GM23338 (cell line): ENCODE measurements at regions not wholly inside any gene's neighbourhood (a gene's known extent, or its start where the extent isn't known, plus 50 kb on each side); places are given as distances from the start of the nearest gene placed in this dataset.

Source experiments
- ATAC-seq: fragments of 200-7000 bp; cut with Tn5 transposase; 3 replicates; pipeline ENCODE4 v1.9.1; 2020
- DNase-seq: peaks from one replicate; pipeline ENCODE4 v3.0.0-alpha.2; 2015; ENCODE audit warnings: low spot score
- H2AFZ ChIP-seq: fragments of 200-600 bp; sonication (generic); 2 replicates; pipeline ENCODE4 v1.8.0; 2016; ENCODE audit warnings: antibody characterized with exemption, mild to moderate bottlenecking, moderate library complexity
- H3F3A ChIP-seq: fragments of 200-600 bp; sonication (generic); replicated peaks from 2 replicates; pipeline ENCODE4 v1.8.0; 2017; ENCODE audit warnings: antibody characterized with exemption, mixed run types, low read depth
- H3K27ac ChIP-seq: fragments of 200-600 bp; sonication (generic); 2 replicates; pipeline ENCODE4 v1.6.1; 2016; ENCODE audit warnings: low read depth
- H3K27me3 ChIP-seq: fragments of 200-600 bp; sonication (generic); 2 replicates; pipeline ENCODE4 v1.8.0; 2016; ENCODE audit warnings: mild to moderate bottlenecking, mixed run types, moderate library complexity; ENCODE audit not compliant: insufficient read depth
- H3K36me3 ChIP-seq: fragments of 200-600 bp; sonication (generic); 2 replicates; pipeline ENCODE4 v1.8.0; 2016; ENCODE audit warnings: mild to moderate bottlenecking; ENCODE audit not compliant: insufficient read depth
- H3K4me1 ChIP-seq: fragments of 200-600 bp; sonication (generic); 2 replicates; pipeline ENCODE4 v1.8.0; 2016; ENCODE audit warnings: mild to moderate bottlenecking, moderate library complexity; ENCODE audit not compliant: insufficient read depth
- H3K4me2 ChIP-seq: fragments of 200-600 bp; sonication (generic); 2 replicates; pipeline ENCODE4 v1.7.1; 2017; ENCODE audit warnings: mixed run types
- H3K4me3 ChIP-seq: fragments of 200-600 bp; sonication (generic); 2 replicates; pipeline ENCODE4 v1.6.1; 2016; ENCODE audit warnings: mixed run types
- H3K79me2 ChIP-seq: fragments of 200-600 bp; sonication (generic); replicated peaks from 2 replicates; pipeline ENCODE4 v1.8.0; 2017; ENCODE audit warnings: mild to moderate bottlenecking; ENCODE audit not compliant: insufficient read depth
- H3K9me2 ChIP-seq: fragments of 200-600 bp; sonication (generic); 2 replicates; pipeline ENCODE4 v1.8.0; 2017; ENCODE audit not compliant: insufficient read depth
- H4K20me1 ChIP-seq: fragments of 200-600 bp; sonication (generic); replicated peaks from 2 replicates; pipeline ENCODE4 v1.8.0; 2017; ENCODE audit warnings: mild to moderate bottlenecking; ENCODE audit not compliant: insufficient read depth
- H3K27ac Mint-ChIP-seq: 2 replicates; pipeline ENCODE4 v1.8.0; 2020; ENCODE audit warnings: inconsistent platforms, mild to moderate bottlenecking, moderate library complexity, mixed read lengths
- H3K27me3 Mint-ChIP-seq: 3 replicates; pipeline ENCODE4 v1.8.0; 2022; ENCODE audit warnings: low read depth, mild to moderate bottlenecking, moderate library complexity, mixed read lengths, inconsistent platforms; ENCODE audit not compliant: insufficient read depth, poor library complexity
- H3K36me3 Mint-ChIP-seq: 3 replicates; pipeline ENCODE4 v1.8.0; 2021; ENCODE audit warnings: low read depth, mild to moderate bottlenecking, inconsistent platforms, moderate library complexity, mixed read lengths
- H3K4me1 Mint-ChIP-seq: 3 replicates; pipeline ENCODE4 v1.8.0; 2020; ENCODE audit warnings: mild to moderate bottlenecking, inconsistent platforms, mixed read lengths
- H3K4me3 Mint-ChIP-seq: 3 replicates; pipeline ENCODE4 v1.8.0; 2021; ENCODE audit warnings: moderate library complexity, mild to moderate bottlenecking, inconsistent platforms, mixed read lengths
- H3K9me3 Mint-ChIP-seq: 3 replicates; pipeline ENCODE4 v1.8.0; 2020; ENCODE audit warnings: moderate library complexity, mild to moderate bottlenecking, inconsistent platforms, mixed read lengths
- CREB1 ChIP-seq: fragments of 250-450 bp; sonication (Bioruptor Pico); IDR thresholded peaks from 2 replicates; pipeline ENCODE4 v1.5.0; 2020; ENCODE audit warnings: low read depth, mild to moderate bottlenecking, moderate library complexity
- CTCF ChIP-seq, 2 experiments: fragments of 200-600 bp in 1 of 2; sonication (generic) in 1 of 2; conservative IDR thresholded peaks; 2 replicates each; pipeline versions ENCODE4 v1.5.1 to v1.6.1; 2016 to 2017; ENCODE audit warnings: antibody characterized with exemption in 2 of 2, low read depth in 2 of 2, mild to moderate bottlenecking in 2 of 2, moderate library complexity in 1 of 2
- ETS1 ChIP-seq: IDR thresholded peaks from 2 replicates; pipeline ENCODE4 v1.6.1; 2016; ENCODE audit warnings: antibody characterized with exemption
- EZH2 ChIP-seq: fragments of 200-600 bp; sonication (generic); IDR thresholded peaks from one replicate; pipeline ENCODE4 v1.8.0; 2017; ENCODE audit warnings: antibody characterized with exemption, mild to moderate bottlenecking, low read depth; ENCODE audit not compliant: unreplicated experiment
- EZH2phosphoT487 ChIP-seq: fragments of 200-600 bp; sonication (generic); IDR thresholded peaks from one replicate; pipeline ENCODE4 v1.8.1; 2018; ENCODE audit warnings: antibody characterized with exemption; ENCODE audit not compliant: unreplicated experiment
- JUNB ChIP-seq: IDR thresholded peaks from one replicate; pipeline ENCODE4 v1.6.1; 2016; ENCODE audit warnings: antibody characterized with exemption; ENCODE audit not compliant: unreplicated experiment
- POLR2AphosphoS5 ChIP-seq: IDR thresholded peaks from 2 replicates; pipeline ENCODE4 v1.6.1; 2016; ENCODE audit warnings: antibody characterized with exemption, low read depth
- REST ChIP-seq: IDR thresholded peaks from one replicate; pipeline ENCODE4 v1.6.1; 2018; ENCODE audit warnings: antibody characterized with exemption; ENCODE audit not compliant: unreplicated experiment
- STAT1 ChIP-seq: IDR thresholded peaks from one replicate; pipeline ENCODE4 v1.6.1; 2016; ENCODE audit warnings: antibody characterized with exemption; ENCODE audit not compliant: unreplicated experiment
- ZNF331 ChIP-seq: fragments of 250-450 bp; sonication (Bioruptor Pico); IDR thresholded peaks from 2 replicates; pipeline ENCODE4 v1.5.0; 2020; ENCODE audit warnings: low read depth, mild to moderate bottlenecking, moderate library complexity
- ZNF462 ChIP-seq: fragments of 250-450 bp; sonication (Bioruptor Pico); IDR thresholded peaks from 2 replicates; pipeline ENCODE4 v1.5.0; 2020; ENCODE audit warnings: mild to moderate bottlenecking, moderate library complexity

DNA sequence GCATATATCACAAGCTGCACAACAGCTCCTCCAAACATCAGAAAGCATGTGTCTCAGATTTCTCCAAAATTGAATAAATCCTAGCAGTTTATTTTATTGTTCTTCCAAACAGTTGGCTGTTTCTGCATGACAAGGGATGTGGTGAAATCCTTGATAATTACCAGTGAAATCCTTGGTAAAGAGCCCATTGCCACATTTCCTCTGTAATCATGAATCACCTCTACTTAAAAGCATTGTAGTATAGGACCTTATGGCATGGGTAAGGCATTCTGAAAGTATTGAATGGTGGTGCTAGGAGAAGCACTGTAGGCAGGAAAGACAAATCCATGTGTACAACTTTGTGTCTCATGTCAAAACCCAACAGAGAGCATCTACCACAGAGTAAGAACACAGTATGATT, 135.8 kb upstream of the NDST3 start:
- H3K4me3 Mint-ChIP-seq = no peak overlapping the region
- Histone ChIP-seq H3K4me1 (0 out of 2 replicates have a peak, but pooled peaks cover 6% of the 10 kb centered on the region), H3F3A (no peaks in the 10 kb centered on the region), H3K9me2 (peaks cover 13% of the 10 kb centered on the region), H3K27ac (no peak overlapping the region), H3K36me3 (no peaks in the 10 kb centered on the region), H3K4me2 (no peak overlapping the region), H3K79me2 (no peaks in the 10 kb centered on the region), H3K27me3 (no peaks in the 10 kb centered on the region), H3K4me3 (no peak overlapping the region), H2AFZ (no peak overlapping the region), H4K20me1 (no peaks in the 10 kb centered on the region)
- H3K27ac Mint-ChIP-seq = no peak overlapping the region
- no peaks in the 10 kb centered on the region for H3K27me3 Mint-ChIP-seq
- H3K4me1 Mint-ChIP-seq = peaks cover 2% of the 10 kb centered on the region; the same call in 1 of the 3 replicates
- DNase-seq = no peak
- no peaks in the 10 kb centered on the region for H3K36me3 Mint-ChIP-seq
- TF ChIP-seq REST = no peak
- TF ChIP-seq ETS1 = no peak
- TF ChIP-seq EZH2phosphoT487 = no peak
- no peak for TF ChIP-seq STAT1
- no peak for TF ChIP-seq ZNF331
- TF ChIP-seq CREB1 (CRISPR knock-in tag) = no peak
- TF ChIP-seq ZNF462 (CRISPR knock-in tag) = no peak
- no peak for TF ChIP-seq CTCF (conservative IDR thresholded peaks at IDR 0.05; ENCODE audit: low read depth in 2 of 2)
- no peak for TF ChIP-seq JUNB
- no peak for TF ChIP-seq POLR2AphosphoS5
- no peak for TF ChIP-seq EZH2
- no peak for ATAC-seq
- H3K9me3 Mint-ChIP-seq = no peaks in the 10 kb centered on the region
